ENCODE measurements at regions not wholly inside any gene's neighbourhood (a gene's known extent, or its start where the extent isn't known, plus 50 kb on each side); places are given as distances from the start of the nearest gene placed in this dataset.

DNA sequence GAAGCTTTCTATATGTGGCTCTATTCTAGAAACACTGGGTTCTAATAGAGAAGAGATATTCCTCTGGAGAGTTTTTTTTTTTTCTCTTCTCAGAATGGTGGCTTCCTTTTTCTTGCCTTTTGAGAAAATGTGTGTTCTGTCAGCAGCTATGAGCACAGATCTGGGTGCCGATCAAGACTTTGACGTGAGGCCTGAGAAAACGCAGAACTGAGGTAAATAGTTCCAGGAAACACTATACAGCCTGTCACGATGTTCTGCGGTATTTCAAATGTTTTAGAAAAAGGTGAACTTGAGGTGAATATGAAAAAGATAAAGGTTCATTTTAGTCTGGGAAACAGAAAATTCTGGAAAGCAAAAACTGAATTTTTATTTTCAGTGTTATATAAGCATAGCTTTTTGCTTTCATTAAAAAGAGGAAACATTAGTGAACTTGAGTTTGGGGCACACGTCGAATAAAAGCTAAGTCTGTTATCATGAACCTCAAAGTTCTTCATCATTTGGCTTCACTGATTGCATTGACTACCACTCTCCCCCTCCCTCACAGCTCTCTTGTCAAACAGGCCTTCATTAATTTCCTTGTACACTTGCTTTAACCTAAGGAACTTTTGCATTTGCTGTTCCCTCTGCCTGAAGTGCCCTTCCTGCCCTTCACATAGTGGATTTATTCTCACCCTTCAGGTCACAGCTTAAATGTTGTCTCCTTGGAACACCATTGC lies 265.1 kb downstream of the NFKBIZ start:
- TF ChIP-seq MEF2A (IDR thresholded peaks at IDR 0.05; ENCODE audit: insufficient read depth, low read depth, low read length) (no peak), STAT3 (IDR thresholded peaks at IDR 0.05; ENCODE audit: low read depth, low read length) (no peak), POLR2A (IDR thresholded peaks at IDR 0.05; ENCODE audit: low read depth, low read length) (no peak), MXI1 (IDR thresholded peaks at IDR 0.05; ENCODE audit: low read depth, low read length) (no peak), HCFC1 (IDR thresholded peaks at IDR 0.05; ENCODE audit: low read length) (no peak), ETV6 (conservative IDR thresholded peaks at IDR 0.05 in 1 of 2, IDR thresholded peaks at IDR 0.05 in 1 of 2; ENCODE audit: borderline replicate concordance in 1 of 2, low read depth in 1 of 2) (no peak), POLR2AphosphoS5 (IDR thresholded peaks at IDR 0.05; ENCODE audit: low read length) (no peak), EZH2 (IDR thresholded peaks at IDR 0.05; ENCODE audit: borderline replicate concordance, control insufficient read depth, low read depth, low read length) (no peak), JUND (IDR thresholded peaks at IDR 0.05; ENCODE audit: low read depth, low read length) (no peak), RAD21 (IDR thresholded peaks at IDR 0.05; ENCODE audit: insufficient read depth, low read depth, low read length) (no peak), HDGF (IDR thresholded peaks at IDR 0.05) (no peak), TAF1 (IDR thresholded peaks at IDR 0.05; ENCODE audit: borderline replicate concordance, low read depth, low read length) (no peak), HDAC6 (IDR thresholded peaks at IDR 0.05; ENCODE audit: unreplicated experiment) (no peak)
- TF ChIP-seq, protein P1, sequence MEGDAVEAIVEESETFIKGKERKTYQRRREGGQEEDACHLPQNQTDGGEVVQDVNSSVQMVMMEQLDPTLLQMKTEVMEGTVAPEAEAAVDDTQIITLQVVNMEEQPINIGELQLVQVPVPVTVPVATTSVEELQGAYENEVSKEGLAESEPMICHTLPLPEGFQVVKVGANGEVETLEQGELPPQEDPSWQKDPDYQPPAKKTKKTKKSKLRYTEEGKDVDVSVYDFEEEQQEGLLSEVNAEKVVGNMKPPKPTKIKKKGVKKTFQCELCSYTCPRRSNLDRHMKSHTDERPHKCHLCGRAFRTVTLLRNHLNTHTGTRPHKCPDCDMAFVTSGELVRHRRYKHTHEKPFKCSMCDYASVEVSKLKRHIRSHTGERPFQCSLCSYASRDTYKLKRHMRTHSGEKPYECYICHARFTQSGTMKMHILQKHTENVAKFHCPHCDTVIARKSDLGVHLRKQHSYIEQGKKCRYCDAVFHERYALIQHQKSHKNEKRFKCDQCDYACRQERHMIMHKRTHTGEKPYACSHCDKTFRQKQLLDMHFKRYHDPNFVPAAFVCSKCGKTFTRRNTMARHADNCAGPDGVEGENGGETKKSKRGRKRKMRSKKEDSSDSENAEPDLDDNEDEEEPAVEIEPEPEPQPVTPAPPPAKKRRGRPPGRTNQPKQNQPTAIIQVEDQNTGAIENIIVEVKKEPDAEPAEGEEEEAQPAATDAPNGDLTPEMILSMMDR (IDR thresholded peaks at IDR 0.05 in 2 of 3, conservative IDR thresholded peaks at IDR 0.05 in 1 of 3; ENCODE audit: control insufficient read depth in 2 of 3, extremely low read depth in 1 of 3, insufficient read depth in 1 of 3, low read depth in 3 of 3, low read length in 3 of 3) = no peak
